DOHH2 (cell line): ENCODE measurements at regions not wholly inside any gene's neighbourhood (a gene's known extent, or its start where the extent isn't known, plus 50 kb on each side); places are given as distances from the start of the nearest gene placed in this dataset.

Experiments
- H3F3A ChIP-seq: fragments of 200-600 bp; sonication (generic), shearing (Covaris generic); 2 replicates; pipeline ENCODE4 v1.6.0; 2016; ENCODE audit warnings: antibody characterized with exemption, mild to moderate bottlenecking; ENCODE audit not compliant: control insufficient read depth, insufficient read depth
- H3K27ac ChIP-seq: fragments of 200-600 bp; sonication (generic); 2 replicates; pipeline ENCODE4 v1.5.1; 2014; ENCODE audit warnings: low read depth, mild to moderate bottlenecking, low read length, moderate library complexity
- H3K27me3 ChIP-seq: fragments of 200-600 bp; sonication (generic); 2 replicates; pipeline ENCODE4 v1.6.1; 2014; ENCODE audit warnings: mild to moderate bottlenecking, low read length, mixed read lengths; ENCODE audit not compliant: control insufficient read depth
- H3K36me3 ChIP-seq: fragments of 200-600 bp; sonication (generic); 2 replicates; pipeline ENCODE4 v1.6.1; 2014; ENCODE audit warnings: mild to moderate bottlenecking, low read length, moderate library complexity, mixed read lengths; ENCODE audit not compliant: control insufficient read depth
- H3K4me1 ChIP-seq: fragments of 200-600 bp; sonication (generic); 2 replicates; pipeline ENCODE4 v1.6.1; 2014; ENCODE audit warnings: mild to moderate bottlenecking, low read length, mixed read lengths; ENCODE audit not compliant: control insufficient read depth
- H3K4me2 ChIP-seq: fragments of 200-600 bp; sonication (generic); 2 replicates; pipeline ENCODE4 v1.6.0; 2014; ENCODE audit warnings: mild to moderate bottlenecking, low read length, moderate library complexity
- H3K4me3 ChIP-seq: fragments of 200-600 bp; sonication (generic); 2 replicates; pipeline ENCODE4 v1.5.1; 2014; ENCODE audit warnings: mild to moderate bottlenecking, low read length, mixed read lengths
- H3K79me2 ChIP-seq: fragments of 200-600 bp; sonication (generic); 2 replicates; pipeline ENCODE4 v1.6.1; 2014; ENCODE audit warnings: mild to moderate bottlenecking, low read length, mixed read lengths; ENCODE audit not compliant: control insufficient read depth
- H3K9me2 ChIP-seq: fragments of 200-600 bp; sonication (generic); replicated peaks from 2 replicates; pipeline ENCODE4 v1.6.1; 2014; ENCODE audit warnings: mild to moderate bottlenecking, low read length, mixed read lengths; ENCODE audit not compliant: control insufficient read depth
- H3K9me3 ChIP-seq: fragments of 200-600 bp; sonication (generic); 2 replicates; pipeline ENCODE4 v1.6.1; 2014; ENCODE audit warnings: antibody characterized with exemption, low read length, mixed read lengths; ENCODE audit not compliant: control insufficient read depth, insufficient read depth
- H4K20me1 ChIP-seq: fragments of 200-600 bp; sonication (generic); 2 replicates; pipeline ENCODE4 v1.6.0; 2014; ENCODE audit warnings: low read depth, mild to moderate bottlenecking, antibody characterized with exemption, low read length, moderate library complexity; ENCODE audit not compliant: control insufficient read depth, insufficient read depth
- CTCF ChIP-seq: fragments of 200-600 bp; sonication (generic); IDR thresholded peaks from one replicate; pipeline ENCODE4 v1.5.1; 2014; ENCODE audit warnings: antibody characterized with exemption, mild to moderate bottlenecking, low read depth, low read length; ENCODE audit not compliant: poor library complexity, severe bottlenecking
- EZH2phosphoT487 ChIP-seq: fragments of 200-600 bp; sonication (generic); IDR thresholded peaks from 2 replicates; pipeline ENCODE4 v1.6.1; 2017; ENCODE audit warnings: borderline replicate concordance, mild to moderate bottlenecking, antibody characterized with exemption, low read length, moderate library complexity, mixed read lengths

GRCh38 chr2:20135631-20136050 lies 84.2 kb upstream of the LAPTM4A start:
- no peaks in the 10 kb centered on the region for H3K79me2 ChIP-seq
- peaks cover 7% of the 10 kb centered on the region for H3K27me3 ChIP-seq
- no peak for TF ChIP-seq EZH2phosphoT487
- TF ChIP-seq CTCF: peak; percentile 78
- H3K9me2 ChIP-seq: no peaks in the 10 kb centered on the region
- no peaks in the 10 kb centered on the region for H3K36me3 ChIP-seq
- H3K4me1 ChIP-seq: no peaks in the 10 kb centered on the region
- H3K4me3 ChIP-seq: no peak overlapping the region
- H3F3A ChIP-seq: no peaks in the 10 kb centered on the region
- H3K9me3 ChIP-seq: no peaks in the 10 kb centered on the region
- no peak overlapping the region for H3K4me2 ChIP-seq
- no peaks in the 10 kb centered on the region for H4K20me1 ChIP-seq
- no peak overlapping the region for H3K27ac ChIP-seq

GRCh38 chr2:20132990-20133535 lies 81.6 kb upstream of the LAPTM4A start:
- H3K9me2 ChIP-seq: no peaks in the 10 kb centered on the region
- no peak overlapping the region for H3K4me2 ChIP-seq
- TF ChIP-seq CTCF (no peak), EZH2phosphoT487 (no peak)
- H4K20me1 ChIP-seq: no peaks in the 10 kb centered on the region
- no peaks in the 10 kb centered on the region for H3K36me3 ChIP-seq
- no peaks in the 10 kb centered on the region for H3K9me3 ChIP-seq
- H3K4me3 ChIP-seq: no peak overlapping the region
- no peaks in the 10 kb centered on the region for H3F3A ChIP-seq
- no peaks in the 10 kb centered on the region for H3K79me2 ChIP-seq
- peaks cover 7% of the 10 kb centered on the region for H3K27me3 ChIP-seq
- H3K27ac ChIP-seq: no peak overlapping the region
- H3K4me1 ChIP-seq: no peaks in the 10 kb centered on the region

- no peak overlapping the region for H3K27ac ChIP-seq
- H3K27me3 ChIP-seq: peaks cover 7% of the 10 kb centered on the region
- H3K4me3 ChIP-seq: no peak overlapping the region
- no peaks in the 10 kb centered on the region for H3K4me1 ChIP-seq
- no peak overlapping the region for H3K4me2 ChIP-seq
- H3K9me3 ChIP-seq: no peaks in the 10 kb centered on the region
- H3K36me3 ChIP-seq: no peaks in the 10 kb centered on the region
- H4K20me1 ChIP-seq: no peaks in the 10 kb centered on the region
- no peaks in the 10 kb centered on the region for H3F3A ChIP-seq
- TF ChIP-seq EZH2phosphoT487 (no peak), CTCF (no peak)
- H3K9me2 ChIP-seq: no peaks in the 10 kb centered on the region
- no peaks in the 10 kb centered on the region for H3K79me2 ChIP-seq
Measured at GRCh38 chr2:20130821-20131645, 79.6 kb upstream of the LAPTM4A start.
